GM19351 (cell line): ENCODE measurements at regions not wholly inside any gene's neighbourhood (a gene's known extent, or its start where the extent isn't known, plus 50 kb on each side); places are given as distances from the start of the nearest gene placed in this dataset.

Source experiments
- ATAC-seq: cut with Tn5 transposase; IDR thresholded peaks from one replicate; pipeline ENCODE4 v1.9.1; 2021; ENCODE audit warnings: mild to moderate bottlenecking, moderate library complexity; ENCODE audit not compliant: unreplicated experiment

GRCh38 chr3:40847551-40847992 lies 322.8 kb downstream of the ZNF621 start:
- ATAC-seq = no peak

GRCh38 chr3:40848421-40848820 lies 323.7 kb downstream of the ZNF621 start:
- no peak for ATAC-seq

GRCh38 chr3:40850861-40851260 lies 326.1 kb downstream of the ZNF621 start:
- ATAC-seq = no peak

- ATAC-seq = no peak
Measured at GRCh38 chr3:40851836-40852235, 327.1 kb downstream of the ZNF621 start.

GRCh38 chr3:40852712-40853111 lies 328.0 kb downstream of the ZNF621 start:
- ATAC-seq = no peak

GRCh38 chr3:40853474-40853873 lies 328.7 kb downstream of the ZNF621 start:
- no peak for ATAC-seq

- ATAC-seq = no peak
Measured at GRCh38 chr3:40855871-40856270, 331.1 kb downstream of the ZNF621 start.

- ATAC-seq = no peak
Measured at GRCh38 chr3:40858364-40859115, 333.8 kb downstream of the ZNF621 start.

- ATAC-seq = no peak
Measured at GRCh38 chr3:40862946-40863345, 336.4 kb upstream of the CTNNB1 start.

GRCh38 chr3:40864146-40864782 lies 335.0 kb upstream of the CTNNB1 start:
- ATAC-seq = no peak

- no peak for ATAC-seq
Measured at GRCh38 chr3:40864915-40865314, 334.4 kb upstream of the CTNNB1 start.

- no peak for ATAC-seq
Measured at GRCh38 chr3:40867797-40868196, 331.5 kb upstream of the CTNNB1 start.

GRCh38 chr3:40869013-40869412 lies 330.3 kb upstream of the CTNNB1 start:
- ATAC-seq = no peak

- ATAC-seq = no peak
Measured at GRCh38 chr3:40869939-40870338, 329.4 kb upstream of the CTNNB1 start.

- ATAC-seq = no peak
Measured at GRCh38 chr3:40871394-40871793, 327.9 kb upstream of the CTNNB1 start.

GRCh38 chr3:40872258-40872920 lies 326.9 kb upstream of the CTNNB1 start:
- ATAC-seq = no peak

GRCh38 chr3:40873476-40873875 lies 325.8 kb upstream of the CTNNB1 start:
- no peak for ATAC-seq

- no peak for ATAC-seq
Measured at GRCh38 chr3:40873934-40874699, 325.2 kb upstream of the CTNNB1 start.

- ATAC-seq = no peak
Measured at GRCh38 chr3:40875581-40875980, 323.7 kb upstream of the CTNNB1 start.

GRCh38 chr3:40876009-40876408 lies 323.3 kb upstream of the CTNNB1 start:
- no peak for ATAC-seq

GRCh38 chr3:40876496-40876895 lies 322.8 kb upstream of the CTNNB1 start:
- no peak for ATAC-seq
